C4-2B (cell line): ENCODE measurements at regions not wholly inside any gene's neighbourhood (a gene's known extent, or its start where the extent isn't known, plus 50 kb on each side); places are given as distances from the start of the nearest gene placed in this dataset.

ENCODE experiments used
- CTCF ChIP-seq: fragments of 450-650 bp; conservative IDR thresholded peaks from 2 replicates; pipeline ENCODE4 v1.5.1; 2017; ENCODE audit warnings: mild to moderate bottlenecking
- ZFX ChIP-seq: fragments of 450-650 bp; IDR thresholded peaks from 2 replicates; pipeline ENCODE4 v1.6.1; 2017

- no peak for TF ChIP-seq CTCF
- TF ChIP-seq ZFX, result no peak
These were observed 202.8 kb downstream of the URI1 start for GRCh38 chr19:30144802-30145201.
